HCT116 (cell line): ENCODE measurements at regions not wholly inside any gene's neighbourhood (a gene's known extent, or its start where the extent isn't known, plus 50 kb on each side); places are given as distances from the start of the nearest gene placed in this dataset.

Experiments used
- CEBPB ChIP-seq: IDR thresholded peaks from 2 replicates; pipeline ENCODE4 v1.6.1; 2012; ENCODE audit warnings: low read depth
- CTCF ChIP-seq, 3 experiments: fragments of 200-600 bp in 1 of 3; sonication (generic) in 1 of 3; IDR thresholded peaks in 2 of 3; conservative IDR thresholded peaks in 1 of 3; 2 replicates each; pipeline ENCODE4 v1.5.1; 2012 to 2017; ENCODE audit warnings: low read depth in 2 of 3, low read length in 2 of 3, antibody characterized with exemption in 1 of 3, borderline replicate concordance in 1 of 3, control low read depth in 1 of 3, mild to moderate bottlenecking in 1 of 3, mixed read lengths in 1 of 3, mixed run types in 1 of 3, moderate library complexity in 1 of 3; ENCODE audit not compliant: insufficient read depth in 1 of 3
- POLR2A ChIP-seq: IDR thresholded peaks from 2 replicates; pipeline ENCODE4 v1.7.0; 2011; ENCODE audit warnings: borderline replicate concordance; ENCODE audit not compliant: insufficient read depth, insufficient read length; ENCODE audit errors: extremely low read depth
- POLR2AphosphoS5 ChIP-seq: IDR thresholded peaks from 2 replicates; pipeline ENCODE4 v1.6.1; 2011; ENCODE audit warnings: mild to moderate bottlenecking, low read depth, low read length, moderate library complexity

GRCh38 chr6:133788556-133788955, 100.4 kb upstream of the TCF21 start:
- no peak for TF ChIP-seq POLR2AphosphoS5
- TF ChIP-seq CEBPB = no peak
- TF ChIP-seq POLR2A = no peak
- TF ChIP-seq CTCF (IDR thresholded peaks at IDR 0.05 in 2 of 3, conservative IDR thresholded peaks at IDR 0.05 in 1 of 3; ENCODE audit: borderline replicate concordance in 1 of 3, insufficient read depth in 1 of 3, low read depth in 2 of 3, low read length in 2 of 3) = no peak
